HG03378 (cell line): ENCODE measurements at regions not wholly inside any gene's neighbourhood (a gene's known extent, or its start where the extent isn't known, plus 50 kb on each side); places are given as distances from the start of the nearest gene placed in this dataset.

Experiments
- ATAC-seq: cut with Tn5 transposase; IDR thresholded peaks from one replicate; pipeline ENCODE4 v1.9.1; 2021; ENCODE audit warnings: mild to moderate bottlenecking, moderate library complexity; ENCODE audit not compliant: unreplicated experiment

DNA sequence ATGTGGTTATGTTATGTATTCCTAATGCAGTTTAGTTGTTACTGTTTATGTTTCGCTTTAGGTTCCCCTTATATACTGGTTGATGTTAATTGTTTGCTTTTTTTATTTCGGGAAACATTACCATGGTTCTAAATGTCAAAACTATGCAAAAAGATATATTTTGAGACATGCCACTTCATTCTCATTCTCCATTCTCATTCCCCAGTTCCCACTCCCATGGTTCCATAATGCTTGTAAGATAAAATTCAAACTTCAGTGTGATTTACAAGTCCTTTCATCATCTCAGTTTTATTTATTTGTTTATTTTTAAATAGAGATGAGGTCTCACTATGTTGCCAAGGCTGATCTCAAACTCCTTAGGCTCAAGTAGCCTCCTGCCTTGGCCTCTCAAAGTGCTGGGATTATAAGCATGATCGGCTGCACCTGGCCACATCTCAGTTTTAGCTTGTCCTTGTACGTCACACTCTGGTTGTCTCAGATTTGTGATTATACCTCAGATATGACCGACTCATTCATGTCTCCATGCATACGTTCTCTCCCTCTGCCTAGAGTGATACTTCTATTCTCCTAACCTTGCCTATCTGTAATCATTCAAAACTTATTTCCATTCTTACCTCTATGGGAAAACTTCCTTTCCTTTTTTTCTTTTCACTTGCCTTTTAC, 407.8 kb upstream of the RGS6 start:
- peak; percentile 51 for ATAC-seq

DNA sequence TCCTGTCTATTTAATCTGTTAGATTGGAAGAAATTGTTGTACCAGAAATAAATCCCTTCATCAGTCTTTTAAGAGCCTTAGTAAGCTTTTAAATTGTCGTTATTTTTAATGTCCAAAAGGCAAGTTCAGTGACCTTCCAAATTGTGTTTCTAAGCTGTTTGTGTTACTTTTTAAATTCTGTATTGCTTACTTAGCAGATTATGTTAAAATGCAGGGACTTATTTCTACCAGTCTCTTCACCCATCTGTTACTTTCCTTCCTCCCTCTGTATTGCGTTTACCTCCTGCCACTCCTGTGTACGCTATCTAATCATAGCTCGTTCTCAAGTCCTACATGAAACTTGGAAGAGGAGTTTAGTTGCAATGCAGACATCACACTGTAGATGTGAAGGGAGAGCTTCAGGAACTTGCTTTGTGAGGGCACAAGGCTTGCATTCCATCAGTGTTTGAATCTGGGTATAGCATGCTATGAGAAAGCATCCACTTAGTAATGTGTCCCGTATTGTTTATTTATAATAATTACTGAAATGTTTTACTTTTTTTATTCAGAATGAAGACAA, 406.5 kb upstream of the RGS6 start:
- no peak for ATAC-seq

DNA sequence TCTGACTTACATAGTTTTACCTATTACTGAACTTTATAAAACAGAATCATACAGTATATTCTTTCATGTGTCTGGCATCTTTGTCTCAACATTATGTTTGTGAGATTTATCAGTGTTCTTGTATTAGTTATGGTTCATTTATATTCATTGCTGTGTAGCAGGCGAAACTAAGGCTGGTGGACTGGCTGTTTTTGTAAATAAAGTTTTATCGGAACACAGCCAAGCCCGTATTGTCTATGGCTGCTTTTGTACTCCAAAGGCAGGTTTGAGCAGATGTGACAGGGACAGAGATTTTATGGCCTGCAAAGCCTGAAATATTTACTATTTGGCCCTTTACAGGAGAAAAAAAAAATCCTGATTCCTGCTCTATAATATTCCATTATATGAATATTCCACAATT, 405.8 kb upstream of the RGS6 start:
- ATAC-seq, result no peak

DNA sequence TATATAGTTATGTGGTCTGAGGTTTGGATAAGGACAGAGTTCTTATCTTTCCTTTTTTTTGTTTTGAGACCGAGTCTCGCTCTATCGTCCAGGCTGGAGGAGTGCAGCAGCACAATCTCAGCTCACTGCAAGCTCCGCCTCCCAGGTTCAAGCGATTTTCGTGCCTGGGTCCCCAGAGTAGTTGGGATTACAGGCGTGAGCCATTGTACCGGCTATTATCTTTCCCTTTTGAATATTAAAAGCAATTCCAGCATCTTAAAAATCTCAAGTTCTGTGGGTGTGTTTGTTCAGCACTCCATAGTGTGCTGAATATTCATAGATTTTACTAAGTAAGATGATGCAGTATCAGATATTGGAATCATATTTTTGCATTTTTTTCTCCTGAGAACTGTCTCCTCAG, 404.4 kb upstream of the RGS6 start:
- no peak for ATAC-seq

DNA sequence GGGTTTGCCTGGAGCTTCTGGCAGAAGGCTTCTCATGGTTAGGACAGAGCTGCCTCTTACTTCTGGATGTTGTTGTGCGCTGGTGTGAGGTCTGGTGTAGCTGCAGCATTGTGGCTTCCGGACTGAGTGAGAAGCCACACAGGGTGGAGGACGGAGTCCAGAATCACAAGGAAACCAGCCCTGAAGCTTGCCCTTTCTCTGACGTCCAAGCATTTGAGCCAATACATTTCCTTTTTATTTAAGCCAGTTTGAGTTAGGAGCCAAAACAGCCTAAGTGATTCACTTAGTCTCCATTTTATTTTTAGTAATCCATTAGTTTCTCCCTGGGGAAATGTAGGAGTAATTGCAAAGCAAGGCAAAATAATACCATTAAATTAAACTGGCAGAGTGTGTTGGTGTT, 402.4 kb upstream of the RGS6 start:
- no peak for ATAC-seq

DNA sequence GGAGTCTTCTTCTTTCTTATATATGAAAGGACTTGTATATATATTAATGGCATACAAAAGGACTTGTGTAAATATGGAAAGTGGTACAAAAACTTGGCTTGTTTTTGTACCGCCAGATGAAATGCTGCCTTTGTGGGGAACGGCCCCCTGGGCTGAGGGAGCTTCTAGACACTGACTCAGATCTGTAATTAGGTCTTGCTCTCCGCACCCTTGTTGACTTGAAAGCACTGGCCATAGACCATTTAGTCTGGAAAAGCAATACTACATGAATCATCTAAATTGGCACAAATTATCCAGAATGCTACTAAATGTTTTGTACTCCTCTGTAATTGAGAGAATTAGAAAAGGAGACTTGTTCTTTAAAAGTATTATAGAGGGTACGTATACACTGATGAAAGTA, 399.9 kb upstream of the RGS6 start:
- ATAC-seq, result no peak

DNA sequence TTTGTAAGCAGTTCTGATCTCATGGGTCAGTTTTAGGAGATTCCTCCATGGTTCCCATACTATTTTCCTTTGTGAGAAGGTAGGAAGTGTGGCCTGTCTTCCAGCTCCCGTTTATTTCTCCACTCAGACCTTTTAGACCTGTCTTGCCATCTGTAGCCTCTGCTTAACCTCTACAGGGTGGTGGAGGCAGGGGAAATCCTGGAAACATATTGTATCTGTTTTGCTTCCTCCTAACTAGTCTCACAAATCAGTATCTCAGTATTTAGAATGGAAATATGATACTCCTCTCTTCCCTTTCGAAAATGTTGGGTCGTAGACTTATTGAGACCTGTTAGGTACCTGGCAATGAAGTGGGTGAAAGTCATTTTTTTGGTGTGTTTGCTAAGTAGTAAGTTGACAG, 399.4 kb upstream of the RGS6 start:
- no peak for ATAC-seq

DNA sequence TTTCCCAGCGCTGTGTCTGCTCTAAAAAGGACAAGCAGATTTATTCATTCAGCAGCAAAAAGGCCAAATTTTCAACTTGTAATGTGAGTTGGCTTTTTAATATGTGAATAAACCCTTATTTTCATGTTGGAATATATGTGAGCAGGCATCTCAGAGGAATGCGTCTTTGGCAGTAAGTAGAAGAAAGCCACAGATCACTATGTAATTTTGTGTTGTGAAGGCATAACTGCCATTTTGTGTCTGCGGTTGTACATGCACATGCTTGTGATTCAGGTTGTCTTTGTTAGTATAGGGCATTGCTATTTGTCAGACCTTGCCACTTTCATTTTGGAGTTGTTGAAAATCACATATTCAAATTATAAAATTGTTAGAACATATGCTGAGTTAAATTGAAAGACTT, 398.8 kb upstream of the RGS6 start:
- no peak for ATAC-seq

DNA sequence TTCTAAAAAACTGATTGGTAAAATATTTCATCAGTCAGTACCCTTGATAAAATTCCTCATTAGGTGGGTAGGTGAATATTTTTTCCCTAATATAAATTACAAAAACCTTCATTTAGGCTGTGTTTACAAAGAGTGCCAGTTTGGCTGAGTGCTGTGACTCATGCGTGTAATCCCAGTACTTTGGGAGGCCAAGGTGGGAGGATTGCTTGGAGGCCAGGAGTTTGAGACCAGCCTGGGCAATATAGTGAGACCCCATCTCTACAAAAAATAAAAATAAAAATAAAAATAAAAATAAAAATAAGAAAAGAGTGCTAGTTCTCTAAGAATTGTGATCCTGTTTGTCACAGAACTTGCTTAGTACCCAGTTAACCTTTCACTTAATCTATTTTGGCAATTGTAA, 398.4 kb upstream of the RGS6 start:
- ATAC-seq, result no peak

DNA sequence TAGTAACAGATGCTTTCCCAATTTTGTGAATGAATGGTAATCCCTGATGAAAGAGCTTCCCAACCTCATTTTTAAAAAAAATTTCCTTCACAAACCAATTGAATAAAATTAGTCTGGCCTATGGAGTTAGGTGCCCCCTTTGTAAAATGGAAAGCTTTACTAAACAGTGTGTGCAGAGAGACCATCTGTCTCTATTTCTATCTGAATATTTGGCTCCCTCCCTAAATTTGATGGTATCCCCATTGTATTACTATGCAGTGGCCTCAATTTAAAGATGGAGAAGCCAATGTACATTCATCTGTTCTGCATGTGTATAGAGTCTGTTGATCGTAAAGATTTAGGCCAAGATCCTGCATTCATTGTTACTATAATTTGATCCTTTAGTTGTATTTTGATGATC, 397.7 kb upstream of the RGS6 start:
- no peak for ATAC-seq

DNA sequence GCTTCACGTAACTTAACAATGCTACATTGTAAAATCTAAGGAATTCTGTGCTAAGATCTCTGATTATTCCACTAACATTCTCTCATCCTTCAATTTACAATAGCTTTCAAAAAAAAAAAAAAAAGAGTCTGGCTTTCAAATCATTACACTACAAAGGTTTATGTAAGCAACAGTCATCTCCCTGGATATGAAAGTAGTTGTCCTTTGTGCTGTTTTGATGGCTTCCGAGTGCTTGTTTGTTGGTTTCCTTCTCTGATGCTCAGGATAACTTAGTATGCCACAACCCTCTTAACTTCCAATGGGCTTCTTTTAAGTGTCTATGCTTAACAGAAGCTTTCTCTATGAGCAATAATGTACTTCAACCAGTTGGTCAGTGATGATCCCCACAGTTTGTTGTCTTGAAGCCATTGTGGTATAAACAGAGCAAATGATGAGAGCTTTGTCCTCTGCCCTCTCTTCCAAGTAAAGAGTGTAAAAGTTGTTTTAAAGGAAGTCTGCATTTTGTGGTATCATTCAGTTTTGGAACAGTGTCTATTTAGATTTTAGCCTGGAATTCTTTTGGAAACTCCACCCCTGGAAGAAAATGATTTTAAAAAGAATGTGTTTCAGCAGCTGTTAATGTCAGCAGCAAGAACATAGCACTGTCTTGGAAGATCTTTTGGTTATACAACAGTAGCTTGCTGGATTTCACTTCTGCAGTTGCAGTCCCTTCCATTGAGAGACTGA, 396.1 kb upstream of the RGS6 start:
- ATAC-seq, result no peak

DNA sequence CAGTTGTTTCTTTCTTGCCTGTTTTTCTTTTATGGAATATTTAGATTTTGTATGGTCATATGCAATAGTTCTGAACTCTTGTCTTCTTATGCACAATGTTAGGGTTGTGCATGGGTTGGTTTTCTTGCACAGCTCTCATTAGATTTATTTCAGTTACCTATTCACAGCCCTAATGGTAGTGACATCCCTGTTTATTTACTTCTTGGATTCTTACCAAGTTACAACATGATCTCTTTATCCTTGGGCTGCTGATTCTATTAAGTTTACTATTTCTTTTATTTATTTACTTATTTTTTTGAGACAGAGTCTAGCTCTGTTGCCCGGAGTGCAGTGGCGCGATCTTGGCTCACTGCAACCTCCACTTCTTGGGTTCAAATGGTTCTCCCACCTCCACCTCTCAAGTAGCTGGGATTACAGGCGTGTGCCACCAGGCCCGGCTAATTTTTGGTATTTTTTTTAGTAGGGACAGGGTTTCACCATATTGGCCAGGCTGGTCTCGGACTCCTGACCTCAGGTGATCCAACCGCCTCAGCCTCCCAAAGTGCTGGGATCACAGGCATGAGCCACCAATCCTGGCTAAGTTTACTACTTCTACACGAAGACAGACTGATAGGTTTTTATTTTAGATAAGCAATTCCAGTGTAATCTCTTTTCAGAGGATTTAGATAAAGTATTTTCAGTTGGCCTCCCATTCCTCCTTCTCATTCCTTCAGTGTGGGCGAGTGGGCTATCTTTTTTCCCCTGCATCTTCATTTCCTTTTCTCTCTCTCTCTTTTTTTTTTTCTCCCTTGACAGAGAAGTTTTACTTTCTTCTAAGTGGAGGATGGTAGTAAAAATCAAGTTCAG, 395.1 kb upstream of the RGS6 start:
- ATAC-seq, result no peak

DNA sequence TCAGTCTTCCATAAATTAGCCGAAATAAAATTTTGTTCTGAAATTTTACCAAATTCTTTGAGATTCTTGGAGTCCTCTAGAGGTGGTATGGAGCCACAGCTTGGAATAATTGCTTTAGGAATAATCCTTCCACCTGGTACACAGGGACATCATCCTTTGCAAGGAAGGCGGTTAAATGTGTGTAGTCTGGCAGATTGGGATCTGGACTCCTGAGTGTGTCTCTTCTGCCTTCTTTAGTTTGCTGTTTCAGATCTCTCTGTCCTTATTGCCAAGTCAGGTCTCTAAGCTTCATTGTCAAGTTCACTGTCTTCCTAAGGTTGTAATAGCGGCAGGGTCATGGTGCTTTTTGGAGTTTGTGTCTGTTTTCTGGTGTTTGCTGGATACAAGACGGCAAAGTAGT, 393.9 kb upstream of the RGS6 start:
- ATAC-seq, result no peak

DNA sequence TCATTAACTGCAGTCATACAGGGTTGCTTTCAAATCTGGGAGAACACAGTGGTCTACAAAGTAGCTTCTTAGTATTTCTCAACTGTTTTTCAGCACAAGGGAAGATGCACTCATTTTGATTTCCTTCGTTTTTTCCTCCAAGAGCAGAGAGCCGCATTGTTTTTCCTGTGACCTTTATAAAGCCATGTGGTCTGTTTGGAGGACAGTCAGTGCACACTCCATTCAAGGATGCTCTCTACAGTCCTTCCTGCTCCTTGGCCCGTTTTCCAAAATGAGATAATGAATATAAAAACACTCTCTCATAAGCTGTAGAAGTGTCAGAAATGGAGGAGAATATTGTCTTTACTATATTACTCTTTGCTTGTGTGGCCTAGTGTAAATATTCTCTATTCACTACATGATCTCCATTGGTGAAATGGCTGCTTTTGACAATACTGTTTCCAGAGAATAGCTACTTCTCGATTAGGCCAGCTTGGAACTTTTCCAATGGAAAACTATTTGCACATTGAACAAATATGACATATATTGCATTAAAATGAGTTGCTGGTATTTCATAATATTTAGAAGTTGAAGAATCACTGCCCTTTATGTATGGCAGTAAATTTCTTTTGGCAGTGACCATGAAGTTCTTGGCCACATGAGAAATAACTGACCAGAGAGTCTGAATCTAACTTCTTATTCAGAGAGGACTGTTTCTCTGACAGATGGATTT, 393.1 kb upstream of the RGS6 start:
- ATAC-seq, result no peak

DNA sequence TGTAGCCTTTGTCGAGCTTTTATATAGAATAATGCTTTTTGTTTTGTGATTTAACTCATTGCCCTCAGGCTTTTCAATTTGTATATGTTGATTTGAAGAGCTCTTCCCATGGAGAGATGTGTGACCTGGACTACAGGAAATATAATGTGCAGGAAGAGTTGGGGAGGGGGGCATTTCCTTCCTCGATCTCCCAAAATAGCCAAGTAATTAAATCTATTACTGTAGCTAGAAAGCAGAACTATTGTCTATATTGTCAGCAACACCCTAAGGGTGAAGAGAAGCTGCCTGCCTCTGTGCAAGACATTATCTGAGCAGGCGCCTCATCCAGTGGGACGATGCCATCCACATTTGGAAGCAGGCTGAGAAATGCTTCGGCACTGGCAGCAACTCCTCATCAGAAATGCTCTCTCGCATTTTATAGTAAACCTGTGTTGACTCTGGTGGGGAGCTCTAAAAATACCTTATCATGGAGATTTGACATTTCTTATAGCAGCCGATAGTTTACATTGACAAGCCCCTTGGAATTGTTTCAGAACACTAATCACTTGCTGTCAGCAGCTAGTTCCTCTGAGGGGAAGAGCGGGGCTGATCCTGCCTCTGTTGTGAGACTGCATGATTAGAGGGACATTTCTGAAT, 392.5 kb upstream of the RGS6 start:
- ATAC-seq, result no peak

DNA sequence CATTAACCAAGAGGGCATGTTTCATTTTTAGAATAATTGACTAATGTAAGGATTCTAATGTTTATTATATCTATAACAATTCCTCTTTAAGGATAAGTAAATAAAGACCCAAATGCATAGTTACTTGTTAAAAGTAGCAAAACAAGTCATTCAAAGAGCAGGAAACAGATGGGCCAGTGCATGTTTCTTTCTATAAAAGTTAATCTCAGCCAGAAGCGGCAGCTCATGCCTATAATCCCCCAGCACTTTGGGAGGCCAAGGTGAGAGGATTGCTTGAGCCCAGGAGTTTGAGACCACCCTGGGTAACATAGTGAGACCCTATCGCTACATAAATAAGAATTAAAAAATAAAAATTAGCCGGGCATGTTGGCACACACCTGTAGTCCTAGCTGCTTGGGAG, 391.0 kb upstream of the RGS6 start:
- ATAC-seq, result no peak

DNA sequence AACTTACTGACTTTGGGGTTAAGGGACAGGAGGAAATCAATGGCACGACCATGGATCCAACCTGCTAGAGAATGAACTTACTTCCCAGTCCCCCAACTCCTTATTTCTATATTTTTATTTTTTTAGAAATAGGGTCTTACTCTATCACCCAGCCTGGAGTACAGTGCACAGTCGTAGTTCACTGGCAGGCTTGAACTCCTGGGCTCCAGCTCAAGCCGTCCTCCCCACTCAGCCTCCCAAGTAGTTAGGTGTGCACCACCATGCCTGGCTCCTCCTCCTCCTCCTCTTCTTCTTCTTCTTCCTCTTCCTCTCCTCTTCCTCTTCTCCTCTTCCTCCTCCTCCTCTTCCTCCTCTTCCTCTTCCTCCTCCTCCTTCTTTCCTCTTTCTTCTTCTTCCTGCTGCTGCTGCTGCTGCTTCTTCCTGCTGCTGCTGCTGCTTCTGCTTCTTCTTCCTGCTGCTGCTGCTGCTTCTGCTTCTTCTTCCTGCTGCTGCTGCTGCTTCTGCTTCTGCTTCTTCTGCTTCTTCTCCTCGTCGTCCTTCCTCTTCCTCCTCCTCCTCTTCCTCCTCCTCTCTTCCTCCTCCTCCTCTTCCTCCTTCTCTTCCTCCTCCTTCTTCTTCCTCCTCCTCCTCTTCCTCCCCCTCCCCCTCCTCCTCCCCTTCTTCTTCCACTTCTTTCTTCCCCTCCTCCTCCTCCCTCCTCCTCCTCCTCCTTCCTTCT, 390.1 kb upstream of the RGS6 start:
- ATAC-seq, result no peak

DNA sequence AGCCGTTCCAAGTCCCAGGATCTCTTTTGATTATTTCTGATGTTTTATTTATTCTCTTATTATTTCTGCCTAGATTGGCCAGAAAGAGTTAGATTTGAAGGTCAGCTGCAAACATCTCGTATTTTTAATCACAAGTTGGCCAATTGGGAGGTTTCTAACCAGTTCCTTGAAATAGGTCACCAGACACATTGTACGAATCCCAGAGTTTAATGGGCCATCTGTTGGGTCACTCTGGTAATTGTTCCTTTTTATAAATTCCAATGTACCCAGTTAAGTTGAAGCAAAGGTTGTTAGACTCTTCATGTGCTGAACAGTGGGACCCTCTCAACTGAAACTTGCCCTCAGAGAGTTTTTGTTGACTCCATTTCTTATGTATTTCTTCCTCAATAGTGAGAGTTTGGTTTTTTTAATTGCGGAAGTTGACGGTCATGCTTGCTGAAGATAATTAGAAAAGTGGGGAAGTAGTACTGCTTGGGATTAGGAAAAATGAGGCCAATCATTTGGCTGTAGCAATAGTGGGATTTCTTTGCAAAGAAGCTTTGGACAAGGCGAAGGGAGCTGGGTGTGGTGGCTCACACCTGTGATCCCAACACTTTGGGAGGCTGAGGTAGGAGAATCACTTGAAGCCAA, 382.7 kb upstream of the RGS6 start:
- ATAC-seq, result no peak

DNA sequence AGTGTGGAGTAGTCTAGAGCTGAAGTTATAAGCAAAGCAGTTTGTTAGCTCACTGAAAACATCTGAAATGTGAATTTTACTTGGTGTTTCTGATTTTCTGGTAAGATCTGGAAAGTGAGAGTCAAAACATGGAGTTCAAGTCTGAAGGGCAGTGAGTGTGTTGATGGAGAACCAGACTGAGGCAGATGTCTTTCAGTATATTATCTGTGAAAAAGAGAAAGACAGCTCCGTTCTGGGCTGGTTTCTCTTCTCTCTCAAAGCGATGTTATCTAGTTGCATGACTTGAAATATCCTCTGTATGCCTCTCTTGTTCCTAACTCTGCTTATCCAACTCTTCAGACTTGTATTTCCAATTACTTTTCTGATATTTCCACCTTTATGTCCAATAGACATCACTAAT, 381.9 kb upstream of the RGS6 start:
- no peak for ATAC-seq
